IPS-18c (cell line): ENCODE measurements at regions not wholly inside any gene's neighbourhood (a gene's known extent, or its start where the extent isn't known, plus 50 kb on each side); places are given as distances from the start of the nearest gene placed in this dataset.
"Not testable (repeated sequence)": the region's sequence is repeated elsewhere in the genome, so short reads cannot be mapped to it uniquely, and the experiment has no call there.

ENCODE experiments used
- H3K4me3 ChIP-seq: 2 replicates; pipeline ENCODE4 v1.7.0; 2013; ENCODE audit warnings: low read depth, mild to moderate bottlenecking, low read length, moderate library complexity; ENCODE audit not compliant: insufficient read depth
- H3K9me3 ChIP-seq: one replicate; pipeline ENCODE4 v1.6.1; 2013; ENCODE audit warnings: mild to moderate bottlenecking, low read length, moderate library complexity; ENCODE audit not compliant: control insufficient read depth, insufficient read depth

DNA sequence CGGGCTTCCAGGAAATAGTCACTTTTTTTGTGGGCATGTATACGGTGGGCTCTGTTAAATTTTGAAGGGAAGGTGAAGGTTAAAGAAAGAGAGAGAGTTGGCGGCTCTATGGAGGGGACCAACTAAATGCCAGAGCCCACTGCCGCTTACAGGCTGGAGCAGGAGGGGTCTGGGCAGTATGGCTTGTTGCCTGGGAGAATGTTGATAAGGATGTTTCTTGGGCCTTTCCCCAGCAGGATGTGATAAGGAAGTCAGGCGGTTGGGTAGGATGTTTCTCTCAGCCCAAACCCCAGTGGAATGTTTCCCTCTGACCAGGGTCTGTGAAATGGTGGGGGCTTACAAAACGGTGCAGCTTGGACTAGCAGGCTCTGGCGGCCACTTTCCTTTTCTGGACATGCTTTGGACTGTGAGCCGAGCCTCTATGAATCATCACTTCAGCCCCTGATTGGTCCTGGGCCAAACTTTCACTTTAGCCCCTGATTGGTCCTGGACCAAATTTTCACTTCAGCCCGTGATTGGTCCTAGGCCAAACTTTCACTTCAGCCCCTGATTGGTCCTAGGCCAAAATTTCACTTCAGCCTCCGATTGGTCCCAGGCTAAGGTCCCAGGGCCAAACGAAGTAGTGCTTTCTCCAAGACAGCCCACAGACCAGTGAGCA lies 630.7 kb downstream of the KCNJ18 start:
- H3K9me3 ChIP-seq = peaks cover 14% of the 10 kb centered on the region
- not testable (repeated sequence) for H3K4me3 ChIP-seq

DNA sequence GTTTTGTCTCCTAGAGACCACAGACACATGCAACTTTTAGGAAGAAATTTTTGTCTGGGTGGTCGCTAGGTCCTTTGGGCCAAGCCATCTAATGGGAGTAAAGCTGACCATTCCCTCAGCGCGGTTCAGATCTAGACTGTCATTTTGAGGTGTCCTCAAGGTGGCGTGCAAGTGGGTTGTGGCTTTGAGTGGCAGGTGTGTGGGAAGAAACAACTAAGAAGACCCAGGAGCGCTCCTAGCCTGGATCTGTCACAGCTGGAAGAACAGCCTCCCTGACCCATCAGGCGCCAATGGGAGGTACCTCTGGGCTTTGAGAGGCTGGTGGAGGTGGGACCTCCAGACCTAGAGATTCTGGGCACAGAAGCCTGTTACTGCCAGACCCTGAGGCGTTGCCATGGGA lies 645.1 kb downstream of the KCNJ18 start:
- peaks cover 12% of the 10 kb centered on the region for H3K9me3 ChIP-seq

DNA sequence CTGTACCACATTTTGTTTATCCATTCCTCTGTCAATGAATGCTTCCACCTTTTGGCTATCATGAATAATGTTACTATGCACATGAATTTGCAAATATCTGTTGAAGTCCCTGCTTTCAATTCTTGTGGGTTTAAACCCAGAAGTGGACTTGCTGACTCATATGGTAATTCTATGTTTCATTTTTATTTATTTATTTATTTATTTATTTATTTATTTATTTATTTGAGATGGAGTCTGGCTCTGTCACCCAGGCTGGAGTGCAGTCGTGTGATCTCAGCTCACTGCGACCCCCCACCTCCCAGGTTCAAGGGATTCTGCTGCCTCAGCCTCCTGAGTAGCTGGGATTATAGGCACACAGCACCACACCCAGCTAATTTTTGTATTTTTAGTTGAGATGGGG lies 664.3 kb downstream of the KCNJ18 start:
- not testable (repeated sequence) for H3K9me3 ChIP-seq, H3K4me3 ChIP-seq

More for the DNA sequence above, 645.1 kb downstream of the KCNJ18 start:
- no peak overlapping the region for H3K4me3 ChIP-seq

DNA sequence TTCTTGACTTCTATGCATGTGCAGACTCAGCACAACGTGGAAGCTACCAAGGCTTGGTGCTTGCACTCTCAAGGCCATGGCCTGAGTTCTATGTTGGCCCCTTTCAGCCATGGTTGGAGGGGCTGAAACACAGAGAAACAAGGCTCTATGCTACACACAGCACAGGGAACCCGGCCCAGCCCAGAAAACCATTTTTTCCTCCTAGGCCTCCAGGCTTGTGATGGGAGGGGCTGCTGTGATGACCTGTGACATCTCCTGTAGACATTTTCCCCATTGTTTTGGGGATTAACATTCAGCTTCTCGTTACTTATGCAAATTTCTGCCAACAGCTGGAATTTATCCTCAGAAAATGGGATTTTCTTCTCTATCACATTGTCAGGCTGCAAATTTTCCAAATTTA lies 678.7 kb downstream of the KCNJ18 start:
- not testable (repeated sequence) for H3K4me3 ChIP-seq
- H3K9me3 ChIP-seq = peaks cover 24% of the 10 kb centered on the region

DNA sequence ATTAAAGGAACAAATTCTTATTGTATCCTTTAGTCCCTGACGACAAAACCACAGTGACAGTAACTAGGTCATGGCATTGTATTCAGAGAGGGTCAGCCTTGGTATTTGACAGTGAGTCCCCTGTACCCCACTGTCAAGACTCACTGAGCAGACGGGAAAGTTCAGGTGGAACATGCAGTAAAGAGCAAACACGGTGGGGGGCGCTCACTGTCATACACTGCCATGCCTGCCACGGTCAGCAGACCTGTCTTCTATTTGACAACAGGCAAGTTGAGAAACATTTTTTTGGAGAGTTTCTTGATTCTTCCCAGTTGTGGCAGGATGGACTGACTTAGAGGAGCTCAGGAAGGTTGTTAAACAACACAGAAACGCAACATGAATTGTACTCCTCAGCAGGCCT lies 681.6 kb downstream of the KCNJ18 start:
- H3K4me3 ChIP-seq = no peak overlapping the region
- H3K9me3 ChIP-seq = peaks cover 19% of the 10 kb centered on the region

DNA sequence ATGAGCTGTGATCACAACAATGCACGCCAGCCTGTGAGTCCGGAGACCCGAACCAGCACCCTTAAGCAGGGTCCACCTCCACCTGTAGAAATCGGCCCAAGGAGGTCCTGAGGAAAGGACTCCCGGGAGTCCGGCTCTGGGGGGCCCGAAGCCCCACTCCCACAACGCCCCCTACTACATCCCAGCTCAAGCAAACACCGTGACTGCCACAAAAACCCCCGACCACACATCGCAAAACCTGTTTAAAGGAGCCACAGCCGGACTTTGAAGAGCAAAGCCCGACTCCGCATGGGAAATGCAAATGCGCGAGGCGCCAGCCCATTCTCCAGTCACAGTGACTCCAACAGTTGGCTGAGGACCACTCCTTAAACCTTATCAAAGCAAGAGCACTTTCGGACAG lies 682.4 kb downstream of the KCNJ18 start:
- H3K9me3 ChIP-seq = peaks cover 19% of the 10 kb centered on the region
- no peak overlapping the region for H3K4me3 ChIP-seq

DNA sequence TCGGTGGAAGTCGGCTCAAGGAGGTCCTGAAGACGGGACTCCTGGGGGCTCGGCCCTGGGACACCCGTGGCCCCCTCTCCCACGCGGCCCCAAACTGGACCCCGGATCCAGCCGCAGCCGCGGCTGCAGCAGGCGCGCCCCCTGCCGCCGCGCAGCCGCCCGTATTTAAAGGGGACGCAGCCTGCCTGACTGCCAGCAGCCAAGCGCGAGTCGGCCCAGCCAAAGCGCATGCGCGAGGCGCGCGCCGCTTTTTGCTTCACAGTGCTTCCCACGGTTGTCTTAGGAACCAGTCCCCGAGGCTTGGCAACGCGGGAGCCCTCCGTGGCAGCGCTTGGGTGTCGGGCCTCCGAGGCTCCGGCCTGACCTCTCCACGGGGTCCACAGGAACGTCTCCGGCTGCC lies 684.4 kb downstream of the KCNJ18 start:
- H3K4me3 ChIP-seq, H3K9me3 ChIP-seq: not testable (repeated sequence)

DNA sequence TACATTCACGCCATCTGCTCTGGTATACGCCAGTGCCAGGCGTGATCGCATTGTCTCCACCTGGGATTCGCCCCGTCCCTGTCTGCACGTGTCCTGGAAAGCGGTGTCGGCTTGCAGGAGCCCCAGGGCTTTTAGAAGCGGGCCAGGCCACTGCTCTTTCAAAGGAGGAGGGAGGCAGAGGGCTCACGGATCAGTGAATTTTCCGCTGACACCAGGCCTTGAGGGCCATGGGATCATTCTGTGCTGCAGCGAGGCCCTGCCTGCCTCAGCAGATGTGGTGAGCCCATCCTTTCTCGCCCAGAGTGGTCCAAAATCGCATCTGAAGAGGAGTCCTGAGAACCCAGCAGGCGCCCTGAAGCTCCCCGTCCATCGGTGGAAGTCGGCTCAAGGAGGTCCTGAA lies 686.4 kb downstream of the KCNJ18 start:
- H3K9me3 ChIP-seq = not testable (repeated sequence)

DNA sequence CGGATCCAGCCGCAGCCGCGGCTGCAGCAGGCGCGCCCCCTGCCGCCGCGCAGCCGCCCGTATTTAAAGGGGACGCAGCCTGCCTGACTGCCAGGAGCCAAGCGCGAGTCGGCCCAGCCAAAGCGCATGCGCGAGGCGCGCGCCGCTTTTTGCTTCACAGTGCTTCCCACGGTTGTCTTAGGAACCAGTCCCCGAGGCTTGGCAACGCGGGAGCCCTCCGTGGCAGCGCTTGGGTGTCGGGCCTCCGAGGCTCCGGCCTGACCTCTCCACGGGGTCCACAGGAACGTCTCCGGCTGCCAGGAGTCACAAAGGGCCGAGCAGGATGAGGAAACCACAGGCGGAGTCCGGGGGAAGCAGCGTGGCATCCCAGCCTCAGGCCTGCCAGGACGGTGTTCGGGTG lies 689.3 kb downstream of the KCNJ18 start:
- H3K4me3 ChIP-seq, H3K9me3 ChIP-seq: not testable (repeated sequence)

More for the DNA sequence above, 686.4 kb downstream of the KCNJ18 start:
- H3K4me3 ChIP-seq = not testable (repeated sequence)

DNA sequence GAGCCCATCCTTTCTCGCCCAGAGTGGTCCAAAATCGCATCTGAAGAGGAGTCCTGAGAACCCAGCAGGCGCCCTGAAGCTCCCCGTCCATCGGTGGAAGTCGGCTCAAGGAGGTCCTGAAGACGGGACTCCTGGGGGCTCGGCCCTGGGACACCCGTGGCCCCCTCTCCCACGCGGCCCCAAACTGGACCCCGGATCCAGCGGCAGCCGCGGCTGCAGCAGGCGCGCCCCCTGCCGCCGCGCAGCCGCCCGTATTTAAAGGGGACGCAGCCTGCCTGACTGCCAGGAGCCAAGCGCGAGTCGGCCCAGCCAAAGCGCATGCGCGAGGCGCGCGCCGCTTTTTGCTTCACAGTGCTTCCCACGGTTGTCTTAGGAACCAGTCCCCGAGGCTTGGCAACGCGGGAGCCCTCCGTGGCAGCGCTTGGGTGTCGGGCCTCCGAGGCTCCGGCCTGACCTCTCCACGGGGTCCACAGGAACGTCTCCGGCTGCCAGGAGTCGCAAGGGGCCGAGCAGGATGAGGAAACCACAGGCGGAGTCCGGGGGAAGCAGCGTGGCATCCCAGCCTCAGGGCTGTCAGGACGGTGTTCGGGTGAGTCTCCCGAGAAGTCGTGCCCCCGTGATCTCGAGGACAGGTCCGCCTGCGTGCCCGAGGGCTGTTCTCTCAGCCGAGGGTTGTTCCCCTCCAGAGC lies 691.6 kb downstream of the KCNJ18 start:
- not testable (repeated sequence) for H3K4me3 ChIP-seq, H3K9me3 ChIP-seq

DNA sequence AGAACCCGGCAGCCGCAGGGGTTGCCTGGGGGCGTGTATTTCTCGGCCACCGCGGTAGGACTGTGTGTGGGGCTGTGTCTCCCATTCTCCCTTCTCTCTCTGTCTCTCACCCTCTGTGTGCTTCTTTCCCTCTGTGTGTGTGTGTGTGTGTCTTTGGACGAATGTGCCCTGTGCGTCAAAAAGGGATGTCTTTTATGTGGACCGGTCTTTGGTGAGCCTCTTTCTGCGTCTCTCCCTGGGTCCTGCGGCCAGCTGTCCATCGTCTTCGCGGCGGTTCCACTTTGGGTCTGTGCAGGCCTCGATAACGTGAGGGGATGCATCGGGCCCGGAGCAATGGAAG lies 692.1 kb downstream of the KCNJ18 start:
- H3K4me3 ChIP-seq, H3K9me3 ChIP-seq: not testable (repeated sequence)

DNA sequence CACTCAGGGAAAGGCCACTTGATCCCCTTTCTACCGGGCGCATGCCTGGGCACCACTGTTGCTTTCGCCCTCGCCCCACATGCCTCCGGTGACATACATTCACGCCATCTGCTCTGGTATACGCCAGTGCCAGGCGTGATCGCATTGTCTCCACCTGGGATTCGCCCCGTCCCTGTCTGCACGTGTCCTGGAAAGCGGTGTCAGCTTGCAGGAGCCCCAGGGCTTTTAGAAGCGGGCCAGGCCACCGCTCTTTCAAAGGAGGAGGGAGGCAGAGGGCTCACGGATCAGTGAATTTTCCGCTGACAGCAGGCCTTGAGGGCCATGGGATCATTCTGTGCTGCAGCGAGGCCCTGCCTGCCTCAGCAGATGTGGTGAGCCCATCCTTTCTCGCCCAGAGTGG lies 706.1 kb downstream of the KCNJ18 start:
- H3K4me3 ChIP-seq, H3K9me3 ChIP-seq: not testable (repeated sequence)

DNA sequence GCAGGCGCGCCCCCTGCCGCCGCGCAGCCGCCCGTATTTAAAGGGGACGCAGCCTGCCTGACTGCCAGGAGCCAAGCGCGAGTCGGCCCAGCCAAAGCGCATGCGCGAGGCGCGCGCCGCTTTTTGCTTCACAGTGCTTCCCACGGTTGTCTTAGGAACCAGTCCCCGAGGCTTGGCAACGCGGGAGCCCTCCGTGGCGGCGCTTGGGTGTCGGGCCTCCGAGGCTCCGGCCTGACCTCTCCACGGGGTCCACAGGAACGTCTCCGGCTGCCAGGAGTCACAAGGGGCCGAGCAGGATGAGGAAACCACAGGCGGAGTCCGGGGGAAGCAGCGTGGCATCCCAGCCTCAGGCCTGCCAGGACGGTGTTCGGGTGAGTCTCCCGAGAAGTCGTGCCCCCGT lies 706.7 kb downstream of the KCNJ18 start:
- H3K4me3 ChIP-seq, H3K9me3 ChIP-seq: not testable (repeated sequence)

DNA sequence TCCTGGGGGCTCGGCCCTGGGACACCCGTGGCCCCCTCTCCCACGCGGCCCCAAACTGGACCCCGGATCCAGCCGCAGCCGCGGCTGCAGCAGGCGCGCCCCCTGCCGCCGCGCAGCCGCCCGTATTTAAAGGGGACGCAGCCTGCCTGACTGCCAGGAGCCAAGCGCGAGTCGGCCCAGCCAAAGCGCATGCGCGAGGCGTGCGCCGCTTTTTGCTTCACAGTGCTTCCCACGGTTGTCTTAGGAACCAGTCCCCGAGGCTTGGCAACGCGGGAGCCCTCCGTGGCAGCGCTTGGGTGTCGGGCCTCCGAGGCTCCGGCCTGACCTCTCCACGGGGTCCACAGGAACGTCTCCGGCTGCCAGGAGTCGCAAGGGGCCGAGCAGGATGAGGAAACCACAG lies 712.8 kb downstream of the KCNJ18 start:
- not testable (repeated sequence) for H3K4me3 ChIP-seq
- peaks cover 11% of the 10 kb centered on the region for H3K9me3 ChIP-seq

DNA sequence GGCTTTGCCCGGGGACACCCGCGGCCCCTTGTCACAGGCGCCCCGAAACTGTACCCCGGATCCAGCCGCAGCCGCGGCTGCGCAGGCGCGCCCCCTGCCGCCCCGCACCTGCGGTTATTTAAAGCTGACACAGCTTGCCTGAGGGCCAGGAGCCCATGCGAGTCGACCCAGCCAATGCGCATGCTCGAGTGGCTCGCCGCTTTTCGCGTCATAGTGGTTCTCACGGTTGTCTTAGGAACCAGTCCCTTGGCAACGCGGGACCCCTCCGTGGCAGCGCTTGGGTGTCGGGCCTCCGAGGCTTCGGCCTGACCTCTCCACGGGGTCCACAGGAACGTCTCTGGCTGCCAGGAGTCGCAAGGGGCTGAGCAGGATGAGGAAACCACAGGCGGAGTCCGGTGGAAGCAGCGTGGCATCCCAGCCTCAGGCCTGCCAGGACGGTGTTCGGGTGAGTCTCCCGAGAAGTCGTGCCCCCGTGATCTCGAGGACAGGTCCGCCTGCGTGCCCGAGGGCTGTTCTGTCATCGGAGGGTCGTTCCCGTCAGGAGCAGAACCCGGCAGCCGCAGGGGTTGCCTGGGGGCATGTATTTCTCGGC lies 716.9 kb downstream of the KCNJ18 start:
- H3K9me3 ChIP-seq = peaks cover 39% of the 10 kb centered on the region
- H3K4me3 ChIP-seq = no peak overlapping the region

DNA sequence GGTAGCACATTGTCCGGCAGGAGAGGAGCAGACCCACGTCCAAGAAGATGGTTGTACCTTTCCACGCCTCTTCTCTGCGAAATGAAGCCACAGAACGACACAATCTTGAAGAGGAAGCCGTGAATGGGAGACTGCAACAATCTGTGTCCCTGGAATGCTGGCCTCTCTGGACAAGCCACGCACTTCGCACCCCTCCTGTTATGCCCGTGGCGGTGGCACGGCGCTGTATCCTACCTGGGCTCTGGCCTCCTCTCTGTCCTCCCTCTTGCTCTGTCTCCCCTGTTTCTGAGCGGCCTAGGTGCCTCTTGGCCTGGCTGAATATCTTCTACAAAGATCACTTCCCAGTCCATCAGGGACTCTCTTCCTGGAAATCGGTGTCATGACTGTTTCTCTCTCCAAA lies 717.8 kb downstream of the KCNJ18 start:
- no peak overlapping the region for H3K4me3 ChIP-seq
- H3K9me3 ChIP-seq = peaks cover 40% of the 10 kb centered on the region

DNA sequence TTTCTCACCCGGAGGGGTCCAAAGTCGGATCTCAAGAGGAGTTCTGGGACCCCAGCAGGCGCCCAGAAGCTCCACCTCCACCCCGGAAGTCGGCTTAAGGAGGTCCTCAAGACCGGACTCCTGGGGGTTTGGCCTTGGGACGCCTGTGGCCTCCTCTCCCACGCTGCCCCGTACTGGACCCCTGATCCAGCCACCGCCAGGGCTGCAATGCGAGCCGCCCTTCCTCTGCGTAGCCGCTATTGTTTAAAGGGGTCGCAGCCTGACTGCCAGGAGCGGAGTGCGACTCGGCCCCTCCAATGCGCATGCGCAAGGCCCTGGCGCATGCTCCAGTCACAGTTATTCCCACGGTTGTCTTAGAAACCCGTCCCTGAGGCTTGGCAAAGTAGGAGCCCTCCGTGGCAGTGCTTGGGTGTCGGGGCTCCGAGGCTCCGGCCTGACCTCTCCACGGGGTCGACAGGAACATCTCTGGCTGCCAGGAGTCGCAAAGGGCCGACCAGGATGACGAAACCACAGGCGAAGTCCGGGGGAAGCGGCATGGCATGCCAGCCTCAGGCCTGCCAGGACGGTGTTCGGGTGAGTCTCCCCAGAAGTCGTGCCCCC lies 719.0 kb downstream of the KCNJ18 start:
- peaks cover 40% of the 10 kb centered on the region for H3K9me3 ChIP-seq
- no peak overlapping the region for H3K4me3 ChIP-seq

DNA sequence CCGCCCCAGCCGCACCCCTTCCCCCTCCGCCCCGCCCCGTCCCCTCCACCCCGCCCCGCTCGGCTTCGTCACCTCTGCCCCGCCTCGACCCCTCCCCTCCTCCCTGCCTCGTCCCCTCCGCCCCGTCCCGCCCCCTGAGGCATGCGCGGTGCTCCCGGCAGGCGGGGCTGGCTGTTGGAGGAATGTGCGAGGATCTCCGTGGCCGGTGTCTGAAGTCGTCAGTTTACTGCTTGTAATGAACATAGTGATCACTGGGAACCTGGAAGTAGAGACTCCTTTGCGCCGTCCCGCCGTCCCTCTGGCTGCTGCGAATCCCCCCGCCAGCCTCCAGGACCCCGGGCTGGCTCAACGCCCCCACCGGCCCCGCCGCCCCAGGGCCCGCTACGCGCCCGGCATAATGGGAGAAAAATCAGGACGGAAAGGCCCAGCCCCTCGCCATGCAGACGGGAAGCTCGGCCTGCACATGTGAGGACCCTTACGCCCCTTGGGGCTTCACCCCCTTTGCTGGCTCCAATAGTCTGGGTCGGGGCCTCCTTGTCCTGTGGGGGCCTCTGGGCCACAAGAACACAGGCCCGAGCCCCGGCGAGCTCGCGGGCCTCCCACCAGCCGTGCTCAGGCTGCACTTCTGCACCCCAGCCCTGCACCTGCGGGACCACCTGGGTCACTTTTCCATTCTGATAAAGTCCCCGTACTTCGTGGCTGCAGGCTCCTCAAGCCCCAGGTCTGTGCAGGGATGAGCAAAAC lies 743.1 kb downstream of the KCNJ18 start:
- no peak overlapping the region for H3K4me3 ChIP-seq
- H3K9me3 ChIP-seq = peaks cover 18% of the 10 kb centered on the region
